ENCODE measurements at regions not wholly inside any gene's neighbourhood (a gene's known extent, or its start where the extent isn't known, plus 50 kb on each side); places are given as distances from the start of the nearest gene placed in this dataset.
"Not testable (repeated sequence)": the region's sequence is repeated elsewhere in the genome, so short reads cannot be mapped to it uniquely, and the experiment has no call there.

GRCh38 chr12:75766263-75767160, 255.1 kb upstream of the KRR1 start:
- DNase-seq (ENCODE audit: extremely low read depth, low read depth, low spot score): no peak

- DNase-seq (ENCODE audit: extremely low read depth, low read depth, low spot score): no peak
Measured at GRCh38 chr12:75765170-75766059, 254.0 kb upstream of the KRR1 start.

GRCh38 chr12:75764091-75764841, 252.9 kb upstream of the KRR1 start:
- DNase-seq (ENCODE audit: extremely low read depth, low read depth, low spot score): no peak

- DNase-seq (ENCODE audit: extremely low read depth, low read depth, low spot score): no peak
Measured at GRCh38 chr12:75760573-75761294, 249.3 kb upstream of the KRR1 start.

- no peak for DNase-seq (ENCODE audit: extremely low read depth, low read depth, low spot score)
Measured at GRCh38 chr12:75759842-75760572, 248.6 kb upstream of the KRR1 start.

- no peak for DNase-seq (ENCODE audit: extremely low read depth, low read depth, low spot score)
Measured at GRCh38 chr12:75759196-75759595, 247.8 kb upstream of the KRR1 start.

GRCh38 chr12:75756771-75757170, 245.4 kb upstream of the KRR1 start:
- DNase-seq (ENCODE audit: extremely low read depth, low read depth, low spot score): no peak

GRCh38 chr12:75756111-75756510, 244.7 kb upstream of the KRR1 start:
- no peak for DNase-seq (ENCODE audit: extremely low read depth, low read depth, low spot score)

- no peak for DNase-seq (ENCODE audit: extremely low read depth, low read depth, low spot score)
Measured at GRCh38 chr12:75754698-75755097, 243.3 kb upstream of the KRR1 start.

GRCh38 chr12:75754141-75754540, 242.7 kb upstream of the KRR1 start:
- no peak for DNase-seq (ENCODE audit: extremely low read depth, low read depth, low spot score)

GRCh38 chr12:75751769-75752471, 240.5 kb upstream of the KRR1 start:
- DNase-seq (ENCODE audit: extremely low read depth, low read depth, low spot score): no peak

GRCh38 chr12:75750716-75751306, 239.4 kb upstream of the KRR1 start:
- DNase-seq (ENCODE audit: extremely low read depth, low read depth, low spot score): no peak

GRCh38 chr12:75748990-75749389, 237.6 kb upstream of the KRR1 start:
- DNase-seq (ENCODE audit: extremely low read depth, low read depth, low spot score): not testable (repeated sequence)

- no peak for DNase-seq (ENCODE audit: extremely low read depth, low read depth, low spot score)
Measured at GRCh38 chr12:75748136-75748535, 236.7 kb upstream of the KRR1 start.

- no peak for DNase-seq (ENCODE audit: extremely low read depth, low read depth, low spot score)
Measured at GRCh38 chr12:75747572-75748021, 236.2 kb upstream of the KRR1 start.

- no peak for DNase-seq (ENCODE audit: extremely low read depth, low read depth, low spot score)
Measured at GRCh38 chr12:75746621-75747020, 235.2 kb upstream of the KRR1 start.

GRCh38 chr12:75744607-75745256, 233.3 kb upstream of the KRR1 start:
- DNase-seq (ENCODE audit: extremely low read depth, low read depth, low spot score): no peak

- no peak for DNase-seq (ENCODE audit: extremely low read depth, low read depth, low spot score)
Measured at GRCh38 chr12:75742961-75743360, 231.6 kb upstream of the KRR1 start.
